ENCODE measurements at regions not wholly inside any gene's neighbourhood (a gene's known extent, or its start where the extent isn't known, plus 50 kb on each side); places are given as distances from the start of the nearest gene placed in this dataset.

- DNase-seq: no peak
Measured at GRCh38 chr15:69718916-69719315, 266.3 kb downstream of the RPLP1 start.

- no peak for DNase-seq
Measured at GRCh38 chr15:69719527-69720240, 267.1 kb downstream of the RPLP1 start.

- DNase-seq: no peak
Measured at GRCh38 chr15:69720536-69720935, 267.9 kb downstream of the RPLP1 start.

DNA sequence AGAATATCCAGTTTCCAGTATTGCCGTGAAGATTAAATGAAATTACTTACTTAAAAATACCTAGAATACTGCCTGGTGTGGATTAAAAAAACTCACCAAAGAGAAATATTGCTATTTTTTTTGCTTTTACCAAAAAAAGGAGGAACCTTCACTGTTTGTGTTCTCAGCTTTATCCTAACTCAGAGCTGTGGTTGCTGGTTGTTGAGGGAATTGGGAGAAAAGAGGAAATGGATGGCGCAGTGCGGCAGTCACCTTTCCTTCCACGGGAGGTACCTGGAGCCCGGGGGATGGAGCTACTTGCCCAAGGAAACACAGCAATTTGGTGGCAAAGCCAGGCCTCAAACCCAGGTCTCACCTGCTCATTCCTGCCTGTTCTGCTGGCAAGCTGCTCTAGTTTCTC, 270.3 kb downstream of the RPLP1 start:
- no peak for DNase-seq

GRCh38 chr15:69723404-69724096, 270.9 kb downstream of the RPLP1 start:
- DNase-seq: no peak

- no peak for DNase-seq
Measured at GRCh38 chr15:69724333-69724732, 271.7 kb downstream of the RPLP1 start.

- DNase-seq: no peak
Measured at GRCh38 chr15:69725275-69725674, 272.7 kb downstream of the RPLP1 start.

DNA sequence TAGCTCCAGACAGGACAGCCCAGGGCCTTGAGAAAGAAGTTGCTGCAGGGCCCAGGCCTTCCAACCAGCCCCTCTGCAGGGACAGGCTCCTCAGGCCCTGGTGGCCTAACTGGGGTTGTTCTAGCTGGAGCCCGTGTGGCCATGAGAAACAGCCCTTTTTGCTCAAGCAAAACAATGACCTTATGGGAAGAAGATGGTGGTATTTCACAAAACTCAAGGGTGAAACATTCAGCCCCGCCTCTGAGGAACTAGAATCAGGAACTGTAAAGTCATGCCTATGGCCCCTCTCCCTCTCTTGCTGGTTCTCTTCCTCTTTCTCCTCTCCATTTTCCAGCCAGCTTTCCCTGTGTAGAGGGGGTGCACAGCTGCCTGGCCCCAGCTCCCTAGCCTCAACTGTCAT, 273.3 kb downstream of the RPLP1 start:
- DNase-seq: no peak

- DNase-seq: no peak
Measured at GRCh38 chr15:69727121-69727924, 274.7 kb downstream of the RPLP1 start.

GRCh38 chr15:69729167-69729748, 276.6 kb downstream of the RPLP1 start:
- no peak for DNase-seq

DNA sequence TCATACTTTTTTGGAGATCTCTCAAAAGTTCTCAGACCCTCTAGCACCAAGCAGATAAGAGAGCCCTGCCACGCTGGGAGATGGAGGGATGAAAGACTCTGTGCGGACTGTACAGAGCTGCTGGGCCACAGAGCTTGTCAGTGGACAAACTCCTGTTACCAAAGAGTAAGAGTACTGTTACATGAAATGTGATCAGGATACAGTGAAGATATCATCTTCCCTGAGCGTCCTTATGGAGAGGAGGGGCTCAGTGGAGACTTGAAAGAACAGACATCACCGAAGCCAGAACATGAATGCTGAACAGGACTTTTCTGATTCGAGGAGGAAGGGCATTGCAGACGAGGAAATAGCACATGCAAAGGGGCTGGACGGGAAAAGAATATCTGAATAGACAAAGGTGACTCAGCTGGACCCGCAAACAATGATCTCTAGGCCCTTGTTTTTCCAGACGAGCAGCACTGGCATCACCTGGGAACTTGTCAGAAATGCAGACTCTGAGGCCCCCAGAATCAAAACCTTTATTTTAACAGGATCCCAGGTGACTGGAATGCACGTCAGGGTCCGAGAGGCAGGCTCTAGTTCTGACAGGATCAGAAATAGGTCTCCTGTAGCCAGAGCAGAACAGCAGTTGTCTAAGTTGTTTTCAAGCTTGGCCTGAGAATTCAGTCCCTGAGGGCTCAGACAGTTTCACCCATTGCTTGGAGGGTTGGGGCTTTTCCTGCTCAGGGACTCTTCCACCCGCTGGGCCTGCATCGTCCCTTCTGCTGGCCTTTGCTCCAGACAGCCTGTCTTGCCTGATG, 277.9 kb downstream of the RPLP1 start:
- no peak for DNase-seq

GRCh38 chr15:69731081-69731330, 278.4 kb downstream of the RPLP1 start:
- no peak for DNase-seq

DNA sequence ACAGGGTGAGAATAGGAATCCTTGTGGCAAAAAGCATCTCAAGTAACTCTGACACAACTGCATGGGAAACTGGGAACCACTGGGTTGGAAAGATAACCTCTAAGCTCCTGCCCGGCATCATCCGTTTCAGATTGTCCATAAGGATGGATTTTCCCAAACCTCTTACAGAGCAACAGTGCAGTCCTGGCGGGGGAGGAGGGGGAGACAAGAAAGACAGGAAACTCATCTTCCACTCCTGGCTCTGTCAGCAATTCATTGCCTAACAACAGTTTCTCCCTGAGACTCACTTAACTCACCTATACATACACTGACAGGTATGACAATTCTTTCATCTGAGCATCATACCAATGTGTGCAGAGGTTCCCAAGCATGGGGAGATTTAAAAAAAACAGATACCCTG, 279.0 kb downstream of the RPLP1 start:
- DNase-seq: no peak

- no peak for DNase-seq
Measured at GRCh38 chr15:69732133-69732532, 279.5 kb downstream of the RPLP1 start.

GRCh38 chr15:69734699-69735098, 282.1 kb downstream of the RPLP1 start:
- no peak for DNase-seq

DNA sequence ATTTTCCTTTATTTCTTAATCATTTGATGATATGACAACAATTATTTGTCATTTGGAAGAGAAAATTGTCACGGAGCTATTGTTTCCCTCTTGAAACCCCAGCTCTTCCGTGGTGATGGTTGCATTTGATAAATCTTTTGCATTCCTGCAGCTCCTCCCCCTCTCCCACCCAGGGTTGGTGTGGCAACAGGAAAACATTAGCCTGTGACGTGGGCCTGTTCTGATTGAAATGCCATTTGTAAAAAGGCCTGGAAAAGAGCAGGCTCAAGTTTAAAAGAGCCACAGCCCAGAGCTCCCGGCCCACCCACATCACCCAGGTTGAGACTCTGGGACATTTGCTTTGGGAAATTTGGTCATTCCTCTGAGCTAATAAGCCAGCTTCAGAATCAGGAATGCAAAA, 282.5 kb downstream of the RPLP1 start:
- no peak for DNase-seq

DNA sequence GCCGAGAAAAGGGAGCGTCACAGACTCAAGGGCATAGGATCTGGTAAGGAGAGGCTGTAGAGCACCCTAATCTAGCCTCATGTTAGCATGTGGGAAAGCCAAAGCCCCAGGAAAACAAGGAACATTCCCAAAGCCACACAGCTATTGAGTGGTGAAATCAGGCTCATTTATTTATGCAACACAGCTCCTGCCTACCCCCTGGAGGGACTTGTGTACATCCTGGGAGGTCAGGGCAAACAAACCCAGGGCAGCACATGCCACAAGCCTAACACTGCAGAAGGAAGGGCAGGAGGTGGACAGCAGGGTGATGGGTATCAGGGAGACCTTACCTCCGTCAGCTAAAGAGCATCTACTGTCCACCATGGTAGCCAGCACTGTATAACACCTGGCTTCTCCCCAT, 283.5 kb downstream of the RPLP1 start:
- no peak for DNase-seq

GRCh38 chr15:69737916-69738315, 285.3 kb downstream of the RPLP1 start:
- DNase-seq: no peak

DNA sequence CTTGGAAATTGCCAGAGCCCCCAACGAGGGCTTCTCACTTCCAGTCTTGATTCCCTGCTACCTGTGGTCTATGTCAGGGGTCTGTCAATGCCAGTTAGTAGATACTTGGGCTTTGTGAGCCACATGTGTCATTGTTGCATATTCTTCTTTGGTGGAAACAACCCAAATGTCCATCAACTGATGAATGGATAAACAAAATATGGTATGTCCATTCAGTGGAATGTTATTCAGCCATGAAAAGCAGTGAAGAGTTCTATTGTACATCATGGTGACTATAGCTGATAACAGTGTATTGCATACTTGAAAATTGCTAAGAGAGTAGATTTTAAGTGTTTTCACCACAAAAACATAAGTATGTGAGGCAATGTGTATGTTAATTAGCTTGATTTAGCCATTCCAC, 288.1 kb downstream of the RPLP1 start:
- no peak for DNase-seq

DNA sequence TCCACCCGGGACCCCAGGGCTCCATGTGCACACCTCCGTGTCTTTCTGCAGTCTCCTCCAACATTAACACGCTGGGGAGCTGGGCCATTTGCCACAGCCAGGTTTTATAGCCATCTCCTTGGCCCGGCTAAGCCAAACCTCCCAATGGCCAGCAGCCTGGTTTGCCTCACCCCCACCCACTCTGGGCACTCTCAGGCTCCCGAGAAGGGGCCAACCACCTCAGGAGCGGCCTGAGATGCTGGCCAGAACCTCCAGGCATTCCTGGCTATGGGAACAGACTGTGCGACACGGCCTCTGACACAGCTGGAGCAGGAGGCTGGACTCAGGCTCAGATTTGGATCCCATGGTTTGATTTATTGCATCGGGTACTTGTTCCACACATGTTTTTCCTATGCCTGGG, 289.7 kb downstream of the RPLP1 start:
- no peak for DNase-seq

GRCh38 chr15:69743091-69743490, 290.5 kb downstream of the RPLP1 start:
- no peak for DNase-seq

DNA sequence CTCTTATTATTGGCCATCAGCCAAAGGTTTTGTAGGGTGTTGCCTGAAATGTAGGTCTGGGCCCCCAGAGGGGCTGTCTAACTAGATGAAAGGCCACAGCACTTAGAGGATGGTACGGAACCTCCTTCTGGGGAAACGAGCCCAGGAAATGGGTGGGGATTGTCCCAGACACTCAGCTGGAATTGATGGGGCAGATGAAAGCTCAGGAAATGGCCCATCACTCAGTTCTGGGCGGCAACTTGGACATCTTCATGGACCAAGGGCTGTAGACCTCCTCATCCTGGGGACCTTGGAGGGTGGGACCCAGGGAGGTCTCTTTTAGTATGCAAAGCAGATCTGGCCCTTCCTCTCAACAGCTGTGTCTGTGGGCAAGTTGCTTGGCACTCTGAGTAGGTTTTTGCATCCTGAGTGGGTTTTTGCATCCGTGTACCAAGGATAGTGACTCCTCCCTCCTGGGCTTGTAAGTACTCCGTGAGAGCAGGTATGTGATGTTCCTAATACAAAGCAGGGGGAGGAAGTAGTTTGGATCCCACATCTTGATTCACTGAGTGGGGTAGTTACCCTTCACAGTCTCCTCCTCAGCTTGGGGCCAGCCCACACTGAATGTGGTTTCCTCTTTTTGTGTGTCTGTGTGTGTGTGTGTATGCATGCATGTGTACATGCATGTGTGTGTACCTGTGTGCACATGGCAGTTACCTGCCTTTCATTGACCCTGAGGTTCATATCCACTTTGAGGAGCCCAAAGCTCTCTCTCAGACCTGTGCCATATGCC, 292.0 kb downstream of the RPLP1 start:
- no peak for DNase-seq

All from HCEC 1CT (cell line).